GM19467 (cell line): ENCODE measurements at regions not wholly inside any gene's neighbourhood (a gene's known extent, or its start where the extent isn't known, plus 50 kb on each side); places are given as distances from the start of the nearest gene placed in this dataset.
"Not testable (repeated sequence)": the region's sequence is repeated elsewhere in the genome, so short reads cannot be mapped to it uniquely, and the experiment has no call there.

Experiments used
- ATAC-seq: cut with Tn5 transposase; IDR thresholded peaks from one replicate; pipeline ENCODE4 v1.9.1; 2021; ENCODE audit warnings: mild to moderate bottlenecking, moderate library complexity; ENCODE audit not compliant: unreplicated experiment

DNA sequence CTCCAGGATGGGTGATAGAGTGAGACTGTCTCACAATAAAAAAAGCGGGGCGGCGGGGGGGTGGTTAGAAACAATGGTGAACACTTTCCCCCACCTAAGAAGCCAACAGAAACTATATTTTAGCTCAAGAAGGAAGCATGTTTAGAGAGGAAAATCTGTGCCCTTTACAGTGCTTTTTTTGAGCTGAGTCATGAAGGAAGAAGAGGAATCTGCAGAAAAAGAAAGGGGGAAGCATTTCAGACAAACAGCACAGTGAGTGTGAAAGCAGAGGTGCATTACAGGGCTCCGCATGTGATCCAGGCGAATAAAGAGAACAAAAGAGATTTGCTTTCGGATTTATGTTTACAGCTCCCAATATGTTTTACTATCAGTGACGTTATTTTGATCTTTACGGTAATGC is 1504.6 kb upstream of the WWC1 start:
- no peak for ATAC-seq

DNA sequence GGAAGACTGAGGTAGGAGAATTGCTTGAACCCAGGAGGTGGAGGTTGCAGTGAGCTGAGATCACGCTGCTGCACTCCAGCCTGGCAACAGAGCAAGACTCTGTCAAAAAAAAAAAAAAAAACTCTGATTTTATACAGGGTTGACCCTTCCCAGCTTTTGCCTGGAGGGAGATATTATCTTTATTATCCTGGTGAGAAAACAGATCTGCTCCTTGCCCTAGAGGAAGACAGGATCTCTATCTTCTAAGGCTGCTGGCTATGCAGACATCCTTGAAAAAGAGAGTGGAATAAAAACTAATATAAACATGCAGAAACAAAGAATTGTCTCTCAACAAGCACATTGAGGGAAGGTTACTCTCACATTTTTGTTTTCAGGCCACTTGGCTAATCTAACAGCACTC is 1503.4 kb upstream of the WWC1 start:
- no peak for ATAC-seq

DNA sequence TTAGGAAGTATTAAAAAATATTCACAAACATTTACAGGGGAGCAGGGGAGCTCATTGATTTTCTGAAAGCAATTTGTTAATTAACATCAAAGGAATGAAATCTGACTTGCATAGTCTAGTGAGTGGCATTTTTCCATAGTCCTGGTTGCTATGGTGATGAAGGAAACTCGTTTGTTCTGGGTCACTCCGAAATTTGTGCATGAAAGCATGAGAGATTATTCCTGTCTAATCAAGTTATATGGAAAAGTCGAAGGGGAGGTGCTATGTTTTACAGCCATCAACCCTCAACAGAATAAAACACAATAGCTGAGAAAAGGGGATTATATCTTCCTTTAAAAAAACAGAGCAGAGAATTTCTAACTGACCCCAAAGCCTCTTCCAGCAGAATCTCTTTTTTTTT is 1495.7 kb upstream of the WWC1 start:
- ATAC-seq, result no peak

DNA sequence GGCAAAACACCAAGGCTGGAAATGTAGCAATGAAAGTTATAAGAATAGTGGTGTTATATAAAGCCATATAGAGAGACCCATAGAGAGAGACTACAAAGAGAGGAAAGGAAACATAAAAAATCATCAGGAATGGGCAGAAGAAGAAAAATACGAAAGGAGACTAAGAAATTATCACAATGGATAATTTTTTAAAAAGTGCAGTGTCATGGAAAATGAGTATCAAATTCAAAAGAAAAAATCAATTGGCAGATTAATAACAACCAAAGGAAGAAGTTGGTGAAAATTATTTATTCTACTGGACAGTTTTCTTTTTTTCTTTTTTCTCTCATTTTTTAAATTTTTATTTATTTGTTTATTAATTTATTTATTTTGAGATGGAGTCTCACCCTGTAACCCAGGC is 1488.4 kb upstream of the WWC1 start:
- ATAC-seq, result no peak

DNA sequence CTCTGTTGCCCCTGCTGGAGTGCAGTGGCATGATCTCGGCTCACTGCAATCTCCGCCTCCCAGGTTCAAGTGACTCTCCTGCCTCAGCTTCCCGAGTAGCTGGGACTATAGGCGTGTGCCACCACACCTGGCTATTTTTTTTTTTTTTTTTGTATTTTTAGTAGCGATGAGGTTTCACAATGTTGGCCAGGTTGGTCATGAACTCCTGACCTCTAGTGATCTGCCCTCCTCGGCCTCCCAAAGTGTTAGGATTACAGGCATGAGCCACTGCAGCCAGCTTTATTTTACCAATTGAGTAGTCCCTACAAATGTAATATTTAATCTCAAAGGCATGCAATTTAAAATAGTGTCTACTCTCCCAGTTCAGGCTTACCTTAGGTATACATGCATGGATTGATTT is 1487.2 kb upstream of the WWC1 start:
- not testable (repeated sequence) for ATAC-seq

DNA sequence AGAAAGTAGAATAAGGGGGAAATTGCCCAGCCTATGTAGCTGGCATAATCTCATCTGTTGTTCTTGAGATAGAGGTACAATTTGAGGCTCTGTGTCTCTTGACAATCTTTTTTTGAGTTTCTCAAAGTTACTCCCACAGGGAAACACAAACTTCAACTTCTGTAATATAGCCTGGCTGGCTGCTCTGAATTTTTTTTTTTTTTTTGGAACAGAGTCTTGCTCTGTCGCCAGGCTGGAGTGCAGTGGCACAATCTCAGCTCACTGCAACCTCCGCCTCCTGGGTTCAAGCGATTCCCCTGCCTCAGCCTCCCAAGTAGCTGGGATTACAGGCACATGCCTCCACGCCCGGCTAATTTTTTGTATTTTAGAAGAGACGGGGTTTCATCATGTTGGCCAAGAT is 1486.8 kb upstream of the WWC1 start:
- ATAC-seq, result not testable (repeated sequence)

DNA sequence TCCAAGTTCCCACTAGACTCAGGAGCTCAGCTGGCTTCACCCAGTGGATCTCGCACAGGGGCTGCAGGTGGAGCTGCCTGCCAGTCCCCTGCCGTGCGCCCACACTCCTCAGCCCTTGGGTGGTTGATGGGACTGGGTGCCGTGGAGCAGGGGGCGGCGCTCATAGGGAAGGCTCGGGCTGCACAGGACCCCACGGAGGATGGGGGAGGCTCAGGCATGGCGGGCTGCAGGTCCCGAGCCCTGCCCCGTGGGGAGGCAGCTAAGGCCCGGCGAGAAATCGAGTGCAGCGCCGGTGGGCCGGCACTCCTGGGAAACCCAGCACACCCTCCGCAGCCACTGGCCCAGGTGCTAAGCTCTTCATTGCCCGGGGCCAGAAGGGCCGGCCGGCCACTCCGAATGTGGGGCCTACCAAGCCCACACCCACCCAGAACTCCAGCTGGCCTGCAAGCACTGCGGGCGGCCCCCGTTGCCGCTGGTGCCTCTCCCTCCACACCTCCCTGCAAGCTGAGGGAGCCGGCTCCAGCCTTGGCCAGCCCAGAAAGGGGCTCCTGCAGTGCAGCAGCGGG is 1481.3 kb upstream of the WWC1 start:
- not testable (repeated sequence) for ATAC-seq

DNA sequence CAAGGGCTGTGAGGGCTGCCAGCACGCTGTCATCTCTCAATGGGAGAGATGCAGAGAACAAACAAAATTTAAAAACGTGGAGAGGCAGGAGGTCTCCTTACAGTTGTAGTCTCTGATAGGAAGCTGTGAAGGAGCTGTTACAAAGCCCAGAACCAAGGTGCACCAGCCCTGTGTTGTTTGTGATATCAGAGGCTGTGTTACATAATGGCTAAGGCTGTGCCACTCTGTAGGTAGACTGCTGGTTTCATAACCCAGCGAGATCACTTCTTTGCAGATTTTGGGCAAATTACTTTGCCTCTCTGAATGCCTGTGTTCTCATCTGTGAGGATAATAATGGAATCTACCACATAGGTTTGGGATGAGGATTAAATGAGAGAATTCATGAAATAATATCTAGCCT is 1480.7 kb upstream of the WWC1 start:
- ATAC-seq, result no peak

DNA sequence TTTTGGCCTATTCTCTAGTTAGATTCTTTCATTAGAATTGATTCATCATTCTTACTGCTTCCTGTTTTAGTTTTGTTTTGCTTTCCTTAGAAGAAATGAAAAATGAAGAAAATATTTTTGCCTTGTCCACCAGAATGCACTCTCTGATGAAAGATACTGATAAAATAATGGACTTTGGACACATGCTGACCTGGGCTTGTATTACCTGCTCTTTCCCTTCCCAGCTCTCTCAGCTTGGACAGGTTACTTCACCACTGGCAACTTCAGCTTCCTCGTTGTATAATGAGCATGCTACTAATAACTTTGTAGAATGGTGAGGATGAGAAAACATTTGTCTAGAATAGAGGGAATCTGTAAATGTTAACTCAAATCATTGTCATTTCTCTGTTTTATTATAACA is 1468.1 kb upstream of the WWC1 start:
- no peak for ATAC-seq

DNA sequence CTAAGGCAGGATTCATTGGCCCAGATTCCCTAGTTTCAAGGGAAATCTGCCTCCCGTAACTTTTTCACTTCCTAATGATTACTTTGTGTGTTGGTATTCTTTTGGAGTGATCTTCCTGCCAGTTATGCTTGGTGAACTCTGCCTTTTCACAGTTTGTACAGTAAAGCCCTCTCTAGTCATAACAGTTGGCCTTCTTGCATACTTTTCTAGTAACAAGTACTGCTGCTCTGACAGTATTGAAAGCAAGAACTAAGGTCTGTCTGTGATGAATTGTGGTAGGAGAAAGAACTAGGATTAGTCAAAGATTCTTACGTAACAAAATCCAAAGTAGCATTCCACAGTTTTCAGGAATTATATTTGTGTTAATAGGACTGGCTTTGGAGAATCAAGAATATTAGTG is 1457.2 kb upstream of the WWC1 start:
- no peak for ATAC-seq

DNA sequence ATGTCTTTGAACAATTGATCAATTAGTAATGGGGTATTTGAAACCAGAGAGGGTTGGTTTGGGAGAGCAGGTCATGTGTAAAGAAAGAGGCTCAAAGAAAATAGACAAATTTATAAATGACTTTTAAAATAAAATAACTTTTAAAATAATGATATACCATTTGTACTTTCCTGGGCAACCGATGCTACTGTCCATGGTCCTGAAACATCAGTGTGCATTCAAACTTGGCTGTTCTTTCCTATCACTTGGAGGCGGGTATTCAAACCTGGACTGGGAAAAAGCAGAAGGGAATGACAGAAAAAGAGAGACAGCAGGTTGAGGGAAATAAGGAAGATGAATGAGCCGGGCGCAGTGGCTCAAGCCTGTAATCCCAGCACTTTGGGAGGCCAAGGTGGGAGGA is 1446.4 kb upstream of the WWC1 start:
- ATAC-seq, result no peak

DNA sequence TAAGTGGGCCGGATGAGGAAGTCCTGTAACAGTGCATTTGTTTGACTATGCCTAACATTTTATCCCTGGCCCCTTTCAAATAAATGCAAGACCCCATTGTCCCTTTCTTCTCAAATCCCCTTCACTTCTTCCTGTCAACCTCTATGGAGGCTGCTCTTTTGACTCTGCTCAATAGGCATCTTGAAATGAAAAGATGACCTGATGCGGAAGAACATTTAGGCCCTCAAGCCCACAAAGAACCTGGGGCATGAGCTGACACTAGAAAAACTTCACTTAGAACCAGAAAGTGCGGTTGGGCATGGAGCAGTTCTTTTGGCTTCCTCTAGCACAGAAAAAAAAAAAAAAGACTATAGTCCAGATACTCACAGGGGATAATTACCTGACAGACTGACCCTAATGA is 1434.7 kb upstream of the WWC1 start:
- ATAC-seq, result no peak

DNA sequence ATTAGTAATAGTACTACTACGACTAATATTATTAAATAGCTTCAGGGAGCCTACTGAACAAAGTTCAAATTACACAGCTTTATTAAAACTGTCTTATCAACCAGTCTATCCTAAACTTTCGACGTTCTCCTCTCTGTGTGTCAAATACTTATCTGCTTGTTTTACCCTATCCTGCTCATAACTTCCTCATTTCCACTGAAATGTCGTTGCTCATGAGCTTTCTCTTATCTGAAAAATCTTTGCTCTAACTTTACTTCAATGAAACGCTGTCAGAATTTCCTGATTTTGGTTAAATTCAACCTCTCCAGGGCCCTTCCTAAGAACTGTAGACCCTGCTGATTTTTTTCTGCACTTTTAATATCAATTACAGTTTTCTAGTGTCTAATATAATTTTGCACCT is 1431.0 kb upstream of the WWC1 start:
- no peak for ATAC-seq

DNA sequence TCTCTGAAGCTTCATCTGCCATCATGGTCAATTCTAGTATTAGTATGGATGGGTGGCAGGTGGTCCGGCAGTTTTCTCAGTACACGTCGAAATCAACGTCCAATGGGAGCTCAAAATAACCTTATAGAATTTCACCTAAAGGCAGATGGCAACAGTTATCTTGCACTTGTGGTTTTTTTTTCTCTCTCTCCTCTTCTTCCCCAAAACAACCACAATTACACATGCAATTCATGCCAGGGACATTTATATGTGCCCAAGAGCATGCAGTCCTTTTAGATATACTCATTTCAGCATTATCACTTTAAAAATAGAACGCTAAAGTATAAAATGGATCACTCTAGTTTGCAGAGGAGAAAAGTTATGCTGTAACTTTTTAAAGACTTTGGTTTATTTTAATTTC is 1428.9 kb upstream of the WWC1 start:
- ATAC-seq, result no peak

DNA sequence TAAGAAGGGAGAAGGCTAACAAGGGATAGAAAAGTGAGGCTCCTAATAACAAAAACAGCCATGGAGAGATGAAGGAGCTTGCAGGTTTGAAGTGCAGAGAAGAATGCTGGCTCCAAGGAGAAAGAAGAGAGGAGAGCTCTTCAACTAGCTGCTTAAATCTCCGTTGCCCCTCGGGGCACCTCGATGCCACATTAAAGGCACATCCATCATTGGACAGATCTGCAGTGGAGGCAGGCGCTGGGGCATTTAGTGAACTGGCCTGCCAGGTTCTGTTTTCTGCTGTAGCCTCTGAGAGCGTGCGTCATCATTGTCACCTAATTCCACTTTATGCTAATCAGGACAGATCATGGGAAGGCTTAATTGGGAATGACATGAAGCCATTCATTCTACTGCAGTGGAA is 1426.2 kb upstream of the WWC1 start:
- ATAC-seq, result no peak

DNA sequence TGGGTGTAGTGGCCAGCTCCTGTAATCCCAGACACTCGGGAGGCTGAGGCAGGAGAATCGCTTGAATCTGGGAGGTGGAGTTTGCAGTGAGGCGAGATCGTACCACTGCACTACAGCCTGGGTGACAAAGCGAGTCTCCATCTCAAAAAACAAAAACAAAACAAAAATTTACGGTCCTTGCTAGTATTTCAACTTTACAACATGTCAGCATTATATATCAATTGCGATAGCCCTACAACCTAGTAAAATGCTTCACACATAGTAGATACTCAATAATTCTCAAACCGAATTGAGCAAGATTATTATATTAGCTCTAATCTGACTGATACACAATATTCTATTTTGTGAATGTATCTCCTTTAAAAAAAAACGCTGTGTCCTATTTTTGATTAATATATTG is 1411.0 kb upstream of the WWC1 start:
- no peak for ATAC-seq

DNA sequence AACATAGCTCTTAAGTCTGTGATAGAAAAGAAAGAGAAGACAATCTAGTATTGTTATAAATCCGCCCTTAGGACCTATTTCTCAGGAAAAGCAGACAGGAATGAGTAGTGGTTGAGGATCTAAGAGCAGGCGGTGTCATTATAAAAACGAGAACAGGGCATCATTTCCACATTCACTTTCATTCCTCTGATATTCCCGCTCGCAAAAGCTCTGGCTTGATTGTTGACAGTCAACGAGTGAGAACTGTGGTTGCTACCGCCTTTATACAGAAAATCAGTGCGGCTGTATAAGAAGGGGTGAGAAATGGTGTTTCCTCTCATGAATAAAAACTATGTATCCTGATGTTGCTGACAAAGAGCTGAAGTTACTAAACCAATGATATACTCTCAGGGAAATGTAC is 1409.6 kb upstream of the WWC1 start:
- ATAC-seq, result no peak

DNA sequence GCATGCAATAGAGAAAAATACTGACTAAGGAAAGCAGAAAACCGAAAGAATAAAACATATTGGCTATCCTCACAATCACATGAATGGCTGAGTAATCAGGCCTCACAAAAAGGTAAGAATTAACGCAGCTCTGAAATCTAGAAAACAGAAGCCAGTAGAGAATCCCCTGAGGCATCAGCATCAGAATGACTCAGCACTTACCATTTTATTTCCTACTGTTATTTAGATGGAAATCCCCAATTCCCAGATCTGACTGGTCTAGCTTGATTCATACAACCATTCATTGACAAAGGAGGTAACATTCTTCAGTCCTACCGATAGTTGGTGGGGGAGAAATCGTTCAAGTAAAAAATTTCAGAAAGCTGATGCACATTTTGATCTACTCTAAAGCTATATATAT is 1408.4 kb upstream of the WWC1 start:
- no peak for ATAC-seq

DNA sequence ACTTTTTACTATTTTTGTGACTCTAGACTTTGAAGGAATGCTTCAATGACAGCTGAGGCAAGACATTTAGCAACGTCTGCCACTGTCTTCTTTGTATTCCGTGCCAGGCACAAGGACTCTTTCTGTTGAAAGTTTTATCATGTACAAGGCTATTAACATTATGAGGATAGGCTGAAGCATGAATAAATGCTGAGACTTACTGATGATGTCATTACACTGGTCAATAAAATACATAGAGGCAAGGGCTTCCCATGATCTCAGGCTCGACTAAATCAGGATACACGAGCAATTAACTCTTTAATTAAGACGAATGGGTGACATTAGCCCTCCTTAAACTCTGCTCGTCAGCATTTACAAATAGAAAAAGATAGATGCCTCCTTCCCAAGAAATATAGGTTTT is 1393.3 kb upstream of the WWC1 start:
- ATAC-seq, result no peak

DNA sequence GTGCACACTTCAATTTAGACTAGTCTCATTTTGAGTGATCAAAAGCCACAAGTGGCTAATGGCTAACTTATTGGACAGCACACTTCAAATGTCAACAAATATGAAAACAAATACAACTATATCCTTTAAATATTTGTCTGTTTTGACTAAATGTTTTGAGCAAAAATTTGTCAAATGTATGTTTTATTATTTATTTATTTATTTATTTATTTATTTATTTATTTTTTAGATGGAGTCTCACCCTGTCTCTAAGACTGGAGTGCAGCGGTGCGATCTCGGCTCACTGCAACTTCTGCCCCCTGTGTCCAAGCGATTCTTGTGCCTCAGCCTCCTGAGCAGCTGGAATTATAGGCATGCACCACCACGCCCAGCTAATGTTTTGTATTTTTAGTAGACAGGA is 1392.1 kb upstream of the WWC1 start:
- ATAC-seq, result no peak

DNA sequence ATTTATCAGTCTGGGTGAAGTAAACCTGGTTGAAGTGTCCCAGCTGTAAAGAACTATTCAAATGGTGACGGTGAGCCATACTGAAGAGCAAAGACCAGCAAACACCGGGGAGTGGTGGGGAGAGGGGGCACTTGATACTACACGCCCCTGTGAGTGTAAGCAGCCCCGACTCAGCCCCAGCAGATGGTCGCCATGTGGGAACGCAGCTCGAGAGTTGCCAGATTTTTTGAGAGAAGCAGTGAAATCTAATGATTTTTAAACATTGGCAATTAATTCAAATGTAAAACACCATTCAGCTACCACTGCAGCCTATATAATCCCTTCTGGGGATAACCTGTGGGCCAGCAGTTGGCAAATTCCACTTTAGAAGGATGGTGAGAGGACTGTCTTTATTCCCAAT is 1386.9 kb upstream of the WWC1 start:
- ATAC-seq, result no peak

DNA sequence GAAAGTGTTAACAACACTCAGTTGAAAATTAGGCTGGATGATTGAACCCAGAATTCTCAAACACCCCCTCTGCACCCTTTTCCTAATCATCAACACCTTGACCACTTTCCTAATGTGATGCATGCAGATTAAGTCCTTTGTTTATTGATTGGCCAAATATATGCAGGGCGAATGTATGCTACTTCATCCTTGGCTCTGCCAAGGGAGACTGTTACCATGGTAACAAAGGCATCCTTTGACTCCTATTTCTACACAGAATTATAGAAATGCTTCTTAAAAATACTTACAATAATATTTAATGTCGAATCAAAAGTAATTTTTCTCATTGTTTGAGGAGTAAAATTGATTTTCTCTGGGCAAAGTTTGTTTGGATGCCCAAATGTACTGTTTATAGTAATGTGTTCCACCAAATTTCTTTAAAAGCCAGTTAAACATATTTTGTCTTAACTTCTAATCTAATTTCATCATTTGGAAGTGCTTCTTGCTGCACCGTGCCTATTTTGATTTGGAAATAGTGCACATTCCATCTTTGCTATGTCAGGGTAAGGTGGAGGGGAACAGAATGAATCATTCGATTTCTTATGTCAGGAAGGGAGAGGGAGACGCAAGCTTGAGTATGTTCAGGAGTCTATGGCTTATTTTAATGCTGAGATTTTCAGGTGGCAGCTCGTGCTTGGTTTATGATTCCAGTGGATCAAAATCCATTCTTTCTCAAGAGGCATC is 1384.3 kb upstream of the WWC1 start:
- ATAC-seq, result no peak

DNA sequence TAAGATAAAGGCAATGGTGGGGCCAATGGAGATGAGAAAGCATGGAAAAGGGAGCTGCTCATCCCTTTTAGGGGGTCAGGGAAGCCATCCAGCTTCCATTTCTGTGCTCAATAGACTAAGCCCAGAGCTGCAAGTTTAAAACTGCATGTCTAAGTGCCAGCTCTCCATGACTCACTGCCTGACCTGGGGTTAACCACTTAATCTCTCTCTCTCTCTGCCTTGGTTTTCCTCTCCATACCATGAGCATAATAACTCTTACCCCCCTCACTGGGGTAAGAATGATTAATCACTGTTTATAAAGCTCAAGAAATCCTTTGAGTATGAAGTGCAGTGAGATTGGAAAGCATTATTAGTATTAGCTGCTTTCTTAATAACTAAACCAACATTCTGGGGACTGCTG is 1382.4 kb upstream of the WWC1 start:
- no peak for ATAC-seq
